ENCODE measurements at regions not wholly inside any gene's neighbourhood (a gene's known extent, or its start where the extent isn't known, plus 50 kb on each side); places are given as distances from the start of the nearest gene placed in this dataset.

DNA sequence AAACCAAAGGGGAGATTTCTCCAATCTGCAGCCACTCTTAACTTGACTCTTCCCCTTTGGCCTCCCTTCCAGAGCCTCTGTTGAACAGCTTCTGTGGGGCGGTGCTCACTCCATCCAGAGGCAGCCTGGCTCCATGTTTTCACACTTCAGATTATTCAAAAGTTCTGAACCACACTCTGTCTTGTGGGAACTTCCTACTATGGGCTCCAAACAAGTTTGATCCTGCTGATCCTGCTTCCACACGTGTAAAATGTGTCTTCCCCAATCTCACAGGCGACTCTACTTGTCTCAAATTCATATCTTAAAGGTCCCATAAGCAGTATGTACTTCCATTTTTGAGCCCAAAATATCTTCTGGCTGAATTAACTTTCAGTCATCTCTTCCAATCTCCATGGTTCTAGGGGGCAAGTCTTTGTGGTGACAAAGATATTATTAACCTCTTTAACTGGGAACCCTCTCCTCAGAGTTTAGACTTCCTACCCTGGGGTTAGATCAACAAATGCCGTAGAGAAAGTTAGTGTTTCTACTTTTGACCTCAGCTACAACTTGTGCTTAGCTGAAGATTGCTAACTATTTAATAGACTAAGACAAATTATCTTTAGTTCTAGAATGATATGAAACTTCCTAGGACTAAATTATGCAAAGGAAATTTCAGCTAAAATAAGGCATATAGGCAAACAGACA is 176.3 kb upstream of the BCL6 start:
- H3K27ac ChIP-seq = peak overlapping the region in 3 of 21 experiments; percentile 24 to 47 (median 27)

DNA sequence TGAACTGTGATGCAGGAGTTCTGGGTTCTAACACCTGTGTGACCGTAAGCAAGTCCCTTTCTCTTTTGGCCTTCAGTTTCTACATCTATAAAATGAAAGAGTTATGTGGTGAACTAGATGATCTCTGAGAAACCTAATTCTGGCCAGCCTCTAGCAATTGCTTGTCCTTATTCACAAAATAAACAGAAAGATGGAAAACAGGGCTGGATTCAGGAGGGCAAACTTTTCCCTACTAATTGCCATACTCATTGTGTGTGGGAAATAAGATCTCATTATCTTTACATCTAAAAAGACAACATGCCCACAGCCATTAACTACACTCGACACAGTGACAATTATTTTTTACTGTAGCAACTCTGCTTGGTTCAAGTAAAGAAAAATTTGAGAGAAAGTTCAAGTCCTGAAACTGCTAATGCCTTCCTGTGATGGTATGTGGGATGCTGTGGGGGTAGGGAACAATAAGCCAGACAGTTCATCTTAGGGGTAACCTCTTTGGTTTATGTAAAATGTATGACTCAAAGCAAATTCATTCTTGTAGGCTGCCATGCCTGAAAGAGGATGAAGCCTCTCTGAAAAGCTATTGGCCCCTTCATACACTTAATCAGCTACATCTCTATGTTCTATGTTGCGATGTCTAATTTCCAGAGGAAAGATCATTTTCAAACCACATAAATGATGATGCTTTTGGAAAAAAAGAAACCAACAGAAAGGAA is 177.6 kb upstream of the BCL6 start:
- Histone ChIP-seq H3K4me3 (no peak overlapping the region), H3K27ac (no peak overlapping the region)

More for the DNA sequence above, 176.3 kb upstream of the BCL6 start:
- H3K4me3 ChIP-seq = no peak overlapping the region

DNA sequence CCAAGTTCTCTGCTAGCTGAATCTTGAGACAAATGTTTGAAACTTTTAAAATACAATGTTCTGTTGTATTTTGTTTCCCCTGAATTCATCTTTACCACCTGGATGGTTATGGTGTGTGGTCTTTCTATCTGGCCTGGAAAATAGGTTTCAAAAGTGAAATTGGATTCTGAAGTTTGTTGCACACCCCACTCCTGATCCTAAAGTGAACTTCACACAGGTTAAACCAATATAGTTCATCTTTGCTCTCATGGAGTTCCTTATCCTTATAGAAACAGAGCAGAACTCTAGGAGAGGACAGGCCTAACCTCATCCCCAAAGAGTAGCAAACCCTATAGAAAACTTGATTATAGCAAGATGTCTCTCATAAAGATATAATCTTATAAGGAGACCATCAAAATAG is 179.4 kb upstream of the BCL6 start:
- no peak overlapping the region for H3K4me3 ChIP-seq
- no peak overlapping the region for H3K27ac ChIP-seq

DNA sequence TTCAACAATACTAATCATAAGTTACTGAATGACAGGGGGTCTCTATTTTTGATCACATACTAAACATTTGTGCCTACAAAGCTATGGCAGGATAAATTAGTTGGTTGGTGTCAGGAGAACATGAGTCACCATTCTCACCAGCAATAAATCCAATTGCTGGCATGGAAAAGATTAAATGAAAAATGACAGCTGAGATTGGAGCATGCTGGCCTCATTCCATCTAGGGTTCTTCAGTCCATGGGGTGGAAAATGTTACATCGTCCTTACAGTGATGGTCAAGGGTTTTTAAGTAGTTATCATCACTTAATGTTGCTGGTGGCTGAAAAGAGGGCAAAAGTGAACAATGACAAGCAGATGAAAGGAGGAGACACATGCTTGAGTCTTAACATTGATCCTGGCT is 180.1 kb upstream of the BCL6 start:
- H3K27ac ChIP-seq = no peak overlapping the region
- H3K4me3 ChIP-seq = no peak overlapping the region

DNA sequence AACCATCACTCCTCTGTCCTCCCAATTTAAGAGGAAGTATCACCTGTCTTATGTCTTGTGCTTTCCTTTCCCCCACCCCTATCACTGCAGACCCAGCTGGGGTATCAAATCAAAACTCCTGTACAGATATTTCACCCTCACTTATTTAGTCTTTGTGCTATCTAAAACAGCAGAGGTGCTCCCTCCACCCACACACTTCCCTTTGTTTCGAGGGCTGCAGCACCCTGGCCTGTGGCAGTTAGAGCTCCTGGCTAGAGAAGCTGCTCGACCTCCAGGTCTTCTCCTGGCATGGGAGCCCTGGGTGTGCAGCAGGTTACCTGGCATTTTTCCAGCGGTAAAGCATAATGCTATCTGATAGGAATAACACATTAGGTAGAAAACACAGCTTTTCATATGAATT is 181.4 kb upstream of the BCL6 start:
- Histone ChIP-seq H3K27ac (no peak overlapping the region), H3K4me3 (no peak overlapping the region)

DNA sequence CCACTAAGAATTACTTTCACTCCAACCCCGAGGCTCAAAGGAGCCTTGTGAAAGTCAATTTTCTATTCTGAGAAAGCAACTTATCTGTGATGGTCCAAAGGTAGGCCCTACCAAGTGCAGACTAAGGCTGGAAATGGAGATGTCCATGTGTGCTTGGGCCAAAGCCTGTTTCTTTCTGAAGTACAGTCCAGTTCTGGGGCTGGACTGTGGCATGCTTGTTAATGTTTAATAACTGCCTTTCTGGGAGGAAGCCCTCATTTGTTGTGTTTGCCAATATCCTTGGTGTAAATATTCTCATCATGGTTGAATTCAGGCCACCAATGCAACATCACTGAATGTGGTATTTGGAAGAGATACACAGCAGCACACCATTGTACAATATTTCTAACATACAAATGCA is 182.3 kb upstream of the BCL6 start:
- no peak overlapping the region for H3K27ac ChIP-seq
- no peak overlapping the region for H3K4me3 ChIP-seq

DNA sequence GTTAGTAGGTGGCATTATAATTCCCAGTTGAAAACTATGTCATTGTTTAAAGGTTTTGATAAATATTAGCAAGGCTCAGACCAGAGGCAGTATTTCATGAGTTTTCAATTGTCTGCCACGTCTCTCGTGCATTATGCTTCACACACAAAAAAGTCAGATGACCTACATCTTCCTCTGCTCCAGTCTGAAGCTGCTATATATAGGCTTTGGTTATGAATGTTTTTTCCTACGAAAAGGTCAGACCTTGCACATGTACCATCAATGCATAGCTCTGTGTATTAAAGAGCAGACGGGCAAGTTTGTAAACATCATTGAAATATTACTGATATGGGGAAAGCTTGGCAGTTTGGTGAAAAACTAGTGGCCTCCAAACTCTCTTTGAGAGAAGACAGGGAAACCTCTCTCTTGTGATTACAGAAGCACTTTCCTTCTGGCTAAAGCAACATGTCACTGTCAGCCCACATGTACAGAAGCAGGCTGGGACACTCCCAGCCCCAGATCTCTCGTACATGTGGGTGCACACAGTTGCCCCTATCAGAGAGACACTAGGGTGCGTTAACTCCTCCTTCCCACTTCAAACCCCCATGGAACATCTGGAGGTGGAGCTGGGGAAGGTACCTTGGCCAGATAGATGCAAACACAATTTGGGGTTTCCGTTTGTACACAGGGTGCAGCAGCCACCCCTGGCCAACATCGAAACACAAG is 184.0 kb upstream of the BCL6 start:
- no peak overlapping the region for H3K27ac ChIP-seq
- no peak overlapping the region for H3K4me3 ChIP-seq

DNA sequence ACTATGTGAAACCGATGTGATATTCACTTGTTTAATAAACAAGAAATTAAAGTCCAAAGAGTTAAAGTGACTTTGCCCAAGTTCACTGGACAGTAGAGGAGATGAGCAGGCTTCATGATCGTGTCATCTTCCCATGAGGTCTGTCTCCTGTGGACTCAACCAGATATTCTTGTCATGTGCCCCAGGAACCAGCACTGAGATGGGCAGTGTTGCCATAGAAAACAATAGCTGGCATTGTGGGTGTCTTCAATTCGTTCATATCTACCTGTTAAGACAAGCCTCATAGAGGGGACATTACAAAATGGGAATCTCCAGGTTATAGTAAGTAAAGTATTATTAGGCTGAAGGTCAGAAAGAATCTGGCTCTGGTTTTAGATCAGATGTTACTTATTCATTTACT is 184.8 kb upstream of the BCL6 start:
- Histone ChIP-seq H3K27ac (no peak overlapping the region), H3K4me3 (no peak overlapping the region)

DNA sequence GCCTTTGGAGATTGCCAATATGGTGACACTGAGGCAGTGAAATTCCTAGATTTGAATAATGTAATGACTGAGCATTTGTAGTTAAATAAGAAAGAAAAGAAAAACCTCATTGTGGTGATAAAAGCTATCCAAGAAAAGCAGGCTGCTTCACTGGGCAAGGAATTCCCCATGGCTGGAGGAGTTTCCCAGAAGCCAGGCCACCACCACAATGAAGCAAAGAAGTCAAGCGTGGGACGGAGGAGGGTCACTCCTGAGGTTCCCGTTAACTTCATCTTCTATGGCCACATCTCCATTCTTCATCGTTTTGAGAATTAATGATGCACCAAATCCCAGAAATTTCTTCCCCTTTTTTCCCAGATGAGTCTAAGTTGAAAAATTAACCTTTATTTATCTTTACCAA is 185.8 kb upstream of the BCL6 start:
- no peak overlapping the region for H3K4me3 ChIP-seq
- H3K27ac ChIP-seq = no peak overlapping the region

DNA sequence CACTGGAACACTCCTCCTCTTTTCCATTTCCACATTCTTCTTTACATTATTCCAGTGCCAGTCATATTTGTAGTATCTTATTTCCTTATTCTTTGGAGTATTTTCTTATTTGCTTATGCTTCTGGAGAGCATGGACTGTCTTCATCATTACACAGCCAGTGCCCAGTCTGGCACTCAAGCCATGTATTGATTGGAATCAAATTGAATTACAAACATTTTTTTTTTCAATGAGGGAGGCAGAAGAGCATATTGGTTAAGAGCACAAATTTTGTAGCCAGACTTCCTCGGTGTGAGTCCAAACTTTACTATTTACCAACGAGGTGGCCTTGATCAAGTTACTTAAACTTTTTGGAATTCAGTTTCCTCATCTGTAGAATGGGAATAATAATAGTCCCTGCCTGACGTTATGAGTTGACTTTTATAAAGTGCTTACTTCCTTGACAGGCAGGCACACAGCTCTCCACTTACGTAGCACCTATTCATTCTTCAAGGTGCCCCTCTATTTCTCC is 186.6 kb upstream of the BCL6 start:
- H3K4me3 ChIP-seq = no peak overlapping the region
- no peak overlapping the region for H3K27ac ChIP-seq

DNA sequence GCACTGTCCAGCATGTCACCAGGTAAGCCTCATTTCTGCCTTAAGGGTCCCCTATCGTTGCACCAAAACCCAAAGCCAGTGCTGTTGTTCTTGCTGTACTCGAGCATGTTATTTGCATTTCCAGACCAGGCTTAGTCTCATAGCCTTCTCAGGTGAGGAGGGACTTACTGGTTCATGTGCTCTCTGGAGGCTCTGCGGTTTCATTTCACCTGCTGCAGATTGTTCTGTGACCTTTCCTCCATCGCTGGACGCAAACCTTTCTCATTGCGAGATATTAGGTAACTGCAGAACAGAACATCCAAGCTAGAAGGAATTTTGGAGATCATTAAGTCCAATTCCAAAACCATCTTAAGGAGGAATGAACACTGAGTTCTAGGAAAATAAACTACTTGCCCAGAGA is 187.3 kb upstream of the BCL6 start:
- Histone ChIP-seq H3K4me3 (no peak overlapping the region), H3K27ac (no peak overlapping the region)

DNA sequence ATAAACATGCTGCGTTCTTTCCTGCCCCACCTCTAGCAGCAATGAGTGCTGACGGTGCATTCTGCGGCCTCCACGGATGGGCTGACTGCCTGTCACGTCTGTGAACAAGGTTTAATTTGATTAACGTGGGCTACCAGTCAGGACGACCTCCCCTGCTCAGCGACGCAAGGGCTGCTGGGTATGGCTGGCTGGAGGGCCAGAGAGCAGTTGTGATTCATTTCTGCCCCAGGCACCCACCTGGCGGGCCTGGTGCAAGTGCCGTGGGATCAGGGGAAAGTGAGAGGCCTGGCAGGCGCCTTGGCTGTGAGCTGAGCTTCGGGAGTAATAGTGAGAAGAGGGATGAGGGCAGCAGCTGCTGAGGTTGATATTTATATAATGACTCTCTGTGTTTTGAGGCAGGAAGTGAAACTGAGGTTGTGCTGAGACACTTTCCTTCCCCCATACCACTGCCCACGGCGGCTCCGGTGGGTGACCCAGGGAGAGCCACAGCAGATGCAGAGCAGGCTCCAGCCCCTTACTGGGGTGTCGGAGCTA is 190.4 kb upstream of the BCL6 start:
- Histone ChIP-seq H3K4me3 (no peak overlapping the region), H3K27ac (peak overlapping the region in 5 of 21 experiments; percentile 31 to 66 (median 50))

DNA sequence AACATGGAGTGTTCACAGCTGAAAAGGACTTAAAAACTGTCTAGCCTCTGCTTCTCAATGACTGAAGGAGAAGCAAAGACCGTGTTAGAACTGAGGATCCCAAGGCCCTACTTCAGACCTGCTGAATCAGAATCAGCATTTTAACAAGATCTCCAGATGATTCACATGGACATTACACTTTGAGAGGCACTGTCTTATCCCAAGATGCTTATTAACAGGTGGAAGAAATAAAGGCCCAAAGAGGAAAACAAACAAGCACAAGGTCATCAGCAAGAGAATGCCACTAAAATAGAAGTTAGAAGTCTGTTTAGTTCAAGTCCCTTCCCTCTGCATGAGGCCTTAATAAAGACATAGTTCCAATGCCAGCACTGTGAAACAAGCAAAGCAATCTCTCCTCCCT is 191.4 kb upstream of the BCL6 start:
- Histone ChIP-seq H3K27ac (no peak overlapping the region), H3K4me3 (no peak overlapping the region)

DNA sequence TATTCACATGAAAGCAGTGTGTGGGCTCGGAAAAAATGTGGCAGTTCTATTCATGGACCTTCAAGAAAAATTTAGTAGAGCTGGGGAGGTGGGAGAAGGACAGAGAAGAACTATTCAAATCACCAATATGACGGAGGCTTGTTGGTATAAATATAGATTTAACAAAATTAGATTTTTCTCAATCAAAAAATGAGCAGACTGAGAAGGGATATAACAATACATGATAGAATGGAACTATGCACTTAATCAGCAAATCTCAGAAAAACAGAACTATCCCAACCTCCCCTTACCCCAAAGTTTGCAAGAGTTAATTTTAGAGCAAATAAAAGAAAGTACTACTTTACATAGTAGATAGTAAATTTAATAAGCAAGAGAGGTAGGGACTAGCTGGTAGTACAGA is 194.6 kb upstream of the BCL6 start:
- Histone ChIP-seq H3K27ac (no peak overlapping the region), H3K4me3 (no peak overlapping the region)

DNA sequence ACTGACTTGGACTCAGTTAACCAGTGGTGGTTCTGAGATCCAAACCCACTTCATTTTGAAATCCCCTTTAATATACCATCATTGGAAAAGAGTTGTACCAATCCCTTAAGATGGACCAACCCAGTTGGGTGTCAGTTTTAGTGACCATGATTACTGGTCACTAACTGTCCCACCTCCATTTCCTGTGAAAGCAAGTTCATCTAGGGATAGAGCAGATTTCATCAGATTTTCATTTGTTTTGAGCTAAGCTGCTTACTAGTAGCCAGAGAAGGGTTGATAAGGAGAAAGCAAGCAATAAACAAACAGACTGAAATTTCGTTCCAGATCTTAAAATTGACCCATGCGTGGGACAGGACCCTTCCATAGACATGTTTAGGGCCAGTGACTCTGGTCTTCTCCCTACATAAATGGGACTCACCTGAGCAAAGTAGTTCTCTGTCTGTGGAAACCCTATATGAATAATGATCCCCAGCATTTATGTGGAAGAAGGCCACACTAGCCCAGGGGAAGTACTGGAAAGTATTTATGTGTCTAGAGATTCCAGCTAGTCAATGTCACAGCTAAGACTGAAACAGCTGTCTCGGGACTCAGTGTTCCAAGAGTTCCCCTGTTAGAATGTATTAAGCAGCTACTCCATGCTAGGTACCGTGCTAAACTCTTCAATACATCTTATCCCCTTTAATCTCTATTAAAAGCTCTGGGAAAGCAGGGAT is 196.0 kb upstream of the BCL6 start:
- Histone ChIP-seq H3K4me3 (no peak overlapping the region), H3K27ac (no peak overlapping the region)

DNA sequence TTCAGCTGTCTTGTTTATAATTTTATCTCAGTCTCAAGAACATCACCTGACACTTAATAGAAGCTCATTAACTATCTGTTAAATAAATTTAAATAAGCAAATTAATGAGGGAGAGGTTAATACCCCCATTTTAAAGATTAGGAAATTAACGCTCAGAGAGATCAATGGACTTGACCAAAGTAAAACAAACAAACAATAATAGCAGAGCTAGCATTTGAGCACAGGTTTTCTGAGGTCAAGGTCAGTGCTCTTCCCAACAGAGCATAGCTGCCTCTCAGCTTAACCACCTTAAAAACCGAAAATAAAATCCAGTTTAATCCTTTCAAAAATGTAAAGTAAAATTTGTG is 196.6 kb upstream of the BCL6 start:
- Histone ChIP-seq H3K4me3 (no peak overlapping the region), H3K27ac (no peak overlapping the region)

DNA sequence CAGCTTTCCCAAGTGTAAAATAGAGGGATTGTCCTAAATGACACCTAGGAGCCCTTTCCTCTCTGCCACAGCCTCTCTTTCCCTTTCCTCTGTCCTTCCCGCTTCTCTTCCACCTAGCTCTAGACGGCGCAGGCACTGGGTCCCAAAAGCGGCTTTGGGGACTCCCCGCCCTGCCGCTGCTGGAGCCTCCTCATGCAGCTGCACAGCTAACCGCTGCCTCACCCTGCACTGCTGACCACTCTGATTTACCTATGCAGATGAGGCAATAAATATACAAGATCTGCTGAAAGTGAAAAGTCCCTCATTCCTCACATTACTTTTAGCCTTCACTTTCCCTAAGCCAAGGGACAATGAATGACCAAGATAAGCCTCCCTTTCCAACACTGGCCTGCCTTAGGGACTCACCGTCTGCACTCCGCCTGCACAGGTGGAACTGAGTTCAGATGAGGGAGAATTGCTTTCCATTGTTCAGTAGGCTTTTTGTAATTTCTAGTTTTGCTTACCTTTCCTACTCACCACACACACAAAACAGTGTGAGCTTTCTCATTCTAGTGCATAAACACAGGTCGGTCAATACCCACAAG is 197.5 kb upstream of the BCL6 start:
- Histone ChIP-seq H3K4me3 (no peak overlapping the region), H3K27ac (no peak overlapping the region)

DNA sequence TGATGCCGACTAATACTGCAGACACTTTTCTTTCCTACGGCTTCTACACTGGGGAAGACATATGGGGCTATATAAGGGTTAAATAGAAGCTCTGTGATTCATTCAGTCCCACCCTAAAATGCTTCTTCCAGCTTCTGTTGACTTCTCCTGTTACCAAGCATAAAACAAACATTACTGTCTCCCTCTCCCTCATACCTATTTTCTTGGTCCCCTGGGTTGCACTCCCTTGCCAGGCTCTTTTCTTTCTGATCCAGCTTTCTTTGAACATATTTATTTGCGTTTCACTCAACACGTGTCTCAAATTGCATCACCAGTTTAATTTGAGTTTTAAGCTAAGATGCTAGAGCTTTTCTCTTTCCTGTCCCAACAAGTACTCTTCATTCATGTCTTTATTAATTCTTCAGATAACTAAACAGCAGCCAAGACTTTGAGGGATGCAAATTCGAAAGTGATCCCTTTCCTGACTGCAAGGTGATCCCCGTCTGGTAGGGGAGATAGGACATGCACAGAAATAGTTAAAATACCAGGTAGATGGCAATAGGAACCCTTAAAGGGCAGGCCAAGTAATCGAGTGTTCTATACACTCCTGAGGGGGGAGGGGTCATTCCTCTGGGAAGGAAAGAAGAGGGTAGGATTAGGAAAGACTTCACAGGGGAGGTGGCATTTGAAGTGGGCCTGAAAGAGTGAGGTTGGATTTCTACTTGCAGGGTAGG is 198.6 kb upstream of the BCL6 start:
- no peak overlapping the region for H3K4me3 ChIP-seq
- peak overlapping the region in 10 of 21 experiments; percentile 17 to 61 (median 38) for H3K27ac ChIP-seq

Measured in skin epidermis (tissue), 12 donors.